Spinal cord (tissue), 9 donors: ENCODE measurements at regions not wholly inside any gene's neighbourhood (a gene's known extent, or its start where the extent isn't known, plus 50 kb on each side); places are given as distances from the start of the nearest gene placed in this dataset.
A peak's percentile ranks its signal among the peaks of the same experiment; 100 is the strongest.

Experiments used
- DNase-seq, 6 donors: peaks; one replicate each; pipeline versions ENCODE4 v3.0.0 to v3.0.0-alpha.2; 2013 to 2015; ENCODE audit warnings: low spot score in 6 of 6, low read depth in 4 of 6
- H3K27ac ChIP-seq: one replicate; pipeline ENCODE4 v1.5.1; 2013; ENCODE audit warnings: low read depth, low read length, control low read depth
- H3K27me3 ChIP-seq: one replicate; pipeline ENCODE4 v1.6.1; 2013; ENCODE audit warnings: low read length; ENCODE audit not compliant: control insufficient read depth, insufficient read depth
- H3K36me3 ChIP-seq: one replicate; pipeline ENCODE4 v1.6.1; 2013; ENCODE audit warnings: low read length; ENCODE audit not compliant: control insufficient read depth, insufficient read depth
- H3K4me1 ChIP-seq: one replicate; pipeline ENCODE4 v1.6.1; 2013; ENCODE audit warnings: low read length; ENCODE audit not compliant: control insufficient read depth, insufficient read depth
- H3K4me3 ChIP-seq: one replicate; pipeline ENCODE4 v1.5.1; 2013; ENCODE audit warnings: low read depth, low read length, control low read depth
- H3K9me3 ChIP-seq: one replicate; pipeline ENCODE4 v1.6.1; 2013; ENCODE audit warnings: low read length; ENCODE audit not compliant: control insufficient read depth, insufficient read depth
- WGBS: methylation state at CpG from one replicate; pipeline ENCODE4 v1.1.5; 2013; ENCODE audit warnings: missing lambda C conversion rate; ENCODE audit not compliant: insufficient coverage; 5-methylcytosine and 5-hydroxymethylcytosine counted together
- donor health status: healthy.

- Histone ChIP-seq H3K27ac (no peak overlapping the region), H3K27me3 (no peaks in the 10 kb centered on the region), H3K9me3 (no peaks in the 10 kb centered on the region), H3K4me3 (no peak overlapping the region), H3K4me1 (no peaks in the 10 kb centered on the region), H3K36me3 (no peaks in the 10 kb centered on the region)
- no peak for DNase-seq
- 80% methylated on average over 1 of the region's 2 CpGs for WGBS
These were observed 655.1 kb upstream of the RAB6C start for GRCh38 chr2:129324349-129324748.

- no CpG with 5 or more reads among the region's 2 CpGs for WGBS
- H3K36me3 ChIP-seq, result no peaks in the 10 kb centered on the region
These were observed 654.3 kb upstream of the RAB6C start for GRCh38 chr2:129325151-129325550.

GRCh38 chr2:129329574-129329973, 649.9 kb upstream of the RAB6C start:
- DNase-seq, result no peak
- WGBS, result 70% methylated on average over 3 of the region's 4 CpGs
- Histone ChIP-seq H3K4me3 (no peak overlapping the region), H3K27ac (no peak overlapping the region), H3K27me3 (no peaks in the 10 kb centered on the region), H3K4me1 (no peaks in the 10 kb centered on the region), H3K9me3 (no peaks in the 10 kb centered on the region), H3K36me3 (no peaks in the 10 kb centered on the region)

More at GRCh38 chr2:129325151-129325550, 654.3 kb upstream of the RAB6C start:
- Histone ChIP-seq H3K4me1 (no peaks in the 10 kb centered on the region), H3K9me3 (no peaks in the 10 kb centered on the region), H3K27ac (no peak overlapping the region), H3K27me3 (no peaks in the 10 kb centered on the region), H3K4me3 (no peak overlapping the region)
- peak in 1 of 6 donors; percentile 59 for DNase-seq

- Histone ChIP-seq H3K27ac (no peak overlapping the region), H3K36me3 (no peaks in the 10 kb centered on the region), H3K27me3 (no peaks in the 10 kb centered on the region), H3K4me1 (no peaks in the 10 kb centered on the region), H3K9me3 (no peaks in the 10 kb centered on the region), H3K4me3 (no peak overlapping the region)
- DNase-seq, result no peak
- WGBS, result 80% methylated on average over 1 of the region's 2 CpGs
These were observed 649.0 kb upstream of the RAB6C start for GRCh38 chr2:129330504-129330903.

- Histone ChIP-seq H3K36me3 (no peaks in the 10 kb centered on the region), H3K9me3 (no peaks in the 10 kb centered on the region), H3K4me1 (no peaks in the 10 kb centered on the region), H3K27me3 (no peaks in the 10 kb centered on the region), H3K27ac (no peak overlapping the region), H3K4me3 (no peak overlapping the region)
- WGBS, result 91% methylated on average over 4 of the region's 7 CpGs
- DNase-seq, result no peak
These were observed 647.8 kb upstream of the RAB6C start for GRCh38 chr2:129331638-129332037.

- no peak for DNase-seq
- 85% methylated on average over 3 of the region's 5 CpGs for WGBS
- Histone ChIP-seq H3K4me3 (no peak overlapping the region), H3K9me3 (no peaks in the 10 kb centered on the region), H3K36me3 (no peaks in the 10 kb centered on the region), H3K4me1 (no peaks in the 10 kb centered on the region), H3K27ac (no peak overlapping the region), H3K27me3 (no peaks in the 10 kb centered on the region)
These were observed 645.3 kb upstream of the RAB6C start for GRCh38 chr2:129334128-129334527.

GRCh38 chr2:129334696-129335410, 644.6 kb upstream of the RAB6C start:
- no peak overlapping the region for H3K4me3 ChIP-seq
- no peak overlapping the region for H3K27ac ChIP-seq
- H3K4me1 ChIP-seq, result no peaks in the 10 kb centered on the region
- H3K27me3 ChIP-seq, result no peaks in the 10 kb centered on the region
- 71% methylated on average over 8 of the region's 13 CpGs for WGBS
- H3K36me3 ChIP-seq, result no peaks in the 10 kb centered on the region
- DNase-seq, result no peak
- no peaks in the 10 kb centered on the region for H3K9me3 ChIP-seq

- H3K27me3 ChIP-seq, result no peaks in the 10 kb centered on the region
- no peak for DNase-seq
- no peak overlapping the region for H3K4me3 ChIP-seq
- no peaks in the 10 kb centered on the region for H3K9me3 ChIP-seq
- WGBS, result 57% methylated on average over 1 of the region's 1 CpG
- H3K36me3 ChIP-seq, result no peaks in the 10 kb centered on the region
- no peaks in the 10 kb centered on the region for H3K4me1 ChIP-seq
- H3K27ac ChIP-seq, result no peak overlapping the region
These were observed 643.2 kb upstream of the RAB6C start for GRCh38 chr2:129336276-129336675.

- Histone ChIP-seq H3K4me3 (no peak overlapping the region), H3K9me3 (peaks cover 2% of the 10 kb centered on the region), H3K36me3 (no peaks in the 10 kb centered on the region), H3K27ac (no peak overlapping the region), H3K4me1 (no peaks in the 10 kb centered on the region), H3K27me3 (no peaks in the 10 kb centered on the region)
- WGBS, result 94% methylated on average over 2 of the region's 6 CpGs
- DNase-seq, result no peak
These were observed 642.4 kb upstream of the RAB6C start for GRCh38 chr2:129337076-129337475.

GRCh38 chr2:129345540-129345939, 633.9 kb upstream of the RAB6C start:
- Histone ChIP-seq H3K9me3 (peaks cover 2% of the 10 kb centered on the region), H3K4me3 (no peak overlapping the region), H3K27ac (no peak overlapping the region), H3K27me3 (no peaks in the 10 kb centered on the region), H3K4me1 (no peaks in the 10 kb centered on the region), H3K36me3 (no peaks in the 10 kb centered on the region)
- no peak for DNase-seq
- no CpG with 5 or more reads among the region's 1 CpG for WGBS
